ENCODE measurements at regions not wholly inside any gene's neighbourhood (a gene's known extent, or its start where the extent isn't known, plus 50 kb on each side); places are given as distances from the start of the nearest gene placed in this dataset.
A peak's percentile ranks its signal among the peaks of the same experiment; 100 is the strongest.

DNA sequence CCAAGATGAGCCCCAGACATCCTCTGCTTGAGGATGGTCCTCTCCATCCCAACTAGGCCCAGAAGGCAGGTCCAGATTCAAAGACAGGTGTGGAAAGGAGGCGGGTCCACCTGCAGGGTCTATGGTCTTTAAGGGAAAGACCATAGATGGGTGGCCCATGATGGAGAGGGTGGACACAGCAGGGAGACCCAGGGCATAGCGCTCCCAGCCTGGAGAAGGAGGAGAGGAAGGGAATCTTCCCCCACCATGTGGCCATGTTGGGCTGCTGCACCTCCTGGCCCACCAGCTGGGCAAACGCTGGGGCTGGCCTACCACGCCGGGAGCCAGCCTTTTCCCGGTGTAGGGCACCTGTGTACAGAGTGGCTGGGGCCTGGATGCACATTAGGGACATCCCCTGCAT, 265.2 kb upstream of the TLE3 start:
- POLR2A ChIA-PET: no interaction called here
- Histone ChIP-seq H3K36me3 (ENCODE audit: insufficient read depth, low read length) (no peaks in the 10 kb centered on the region), H3K9me2 (ENCODE audit: insufficient read depth, low read length) (no peaks in the 10 kb centered on the region), H3K4me1 (ENCODE audit: insufficient read depth, low read length, poor library complexity, severe bottlenecking) (no peaks in the 10 kb centered on the region), H3K4me3 (ENCODE audit: low read depth, low read length, poor library complexity, severe bottlenecking) (no peak overlapping the region), H3K4me2 (ENCODE audit: low read length) (no peak overlapping the region), H3K79me2 (ENCODE audit: insufficient read depth, low read depth, low read length) (no peaks in the 10 kb centered on the region), H4K20me1 (ENCODE audit: insufficient read depth, low read length) (no peaks in the 10 kb centered on the region), H2AFZ (ENCODE audit: low read length) (no peak overlapping the region), H3K27ac (ENCODE audit: low read depth, low read length, poor library complexity, severe bottlenecking) (no peak overlapping the region), H3K9me3 (ENCODE audit: low read length) (0 out of 2 replicates have a peak, but pooled peaks cover 6% of the 10 kb centered on the region)
- BruUV-seq (replicated peaks): no TSS peak
- intact Hi-C loops (cut with micrococcal nuclease; ENCODE audit: unreplicated experiment): no loop called here
- CTCF ChIA-PET (ENCODE audit: unreplicated experiment): no interaction called here
- DNase-seq (ENCODE audit: low spot score): peak; percentile 10
- TF ChIP-seq, protein P1, sequence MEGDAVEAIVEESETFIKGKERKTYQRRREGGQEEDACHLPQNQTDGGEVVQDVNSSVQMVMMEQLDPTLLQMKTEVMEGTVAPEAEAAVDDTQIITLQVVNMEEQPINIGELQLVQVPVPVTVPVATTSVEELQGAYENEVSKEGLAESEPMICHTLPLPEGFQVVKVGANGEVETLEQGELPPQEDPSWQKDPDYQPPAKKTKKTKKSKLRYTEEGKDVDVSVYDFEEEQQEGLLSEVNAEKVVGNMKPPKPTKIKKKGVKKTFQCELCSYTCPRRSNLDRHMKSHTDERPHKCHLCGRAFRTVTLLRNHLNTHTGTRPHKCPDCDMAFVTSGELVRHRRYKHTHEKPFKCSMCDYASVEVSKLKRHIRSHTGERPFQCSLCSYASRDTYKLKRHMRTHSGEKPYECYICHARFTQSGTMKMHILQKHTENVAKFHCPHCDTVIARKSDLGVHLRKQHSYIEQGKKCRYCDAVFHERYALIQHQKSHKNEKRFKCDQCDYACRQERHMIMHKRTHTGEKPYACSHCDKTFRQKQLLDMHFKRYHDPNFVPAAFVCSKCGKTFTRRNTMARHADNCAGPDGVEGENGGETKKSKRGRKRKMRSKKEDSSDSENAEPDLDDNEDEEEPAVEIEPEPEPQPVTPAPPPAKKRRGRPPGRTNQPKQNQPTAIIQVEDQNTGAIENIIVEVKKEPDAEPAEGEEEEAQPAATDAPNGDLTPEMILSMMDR (conservative IDR thresholded peaks at IDR 0.05; ENCODE audit: low read length): peak; percentile 62
- TF ChIP-seq EZH2phosphoT487 (IDR thresholded peaks at IDR 0.05; ENCODE audit: borderline replicate concordance, low read depth, low read length): no peak

- no peak for DNase-seq (ENCODE audit: low spot score)
- Histone ChIP-seq H2AFZ (ENCODE audit: low read length) (no peak overlapping the region), H3K4me3 (ENCODE audit: low read depth, low read length, poor library complexity, severe bottlenecking) (no peak overlapping the region), H3K36me3 (ENCODE audit: insufficient read depth, low read length) (no peaks in the 10 kb centered on the region), H3K27ac (ENCODE audit: low read depth, low read length, poor library complexity, severe bottlenecking) (no peak overlapping the region), H3K79me2 (ENCODE audit: insufficient read depth, low read depth, low read length) (no peaks in the 10 kb centered on the region), H3K9me3 (ENCODE audit: low read length) (0 out of 2 replicates have a peak, but pooled peaks cover 6% of the 10 kb centered on the region), H3K4me1 (ENCODE audit: insufficient read depth, low read length, poor library complexity, severe bottlenecking) (no peaks in the 10 kb centered on the region), H3K9me2 (ENCODE audit: insufficient read depth, low read length) (no peaks in the 10 kb centered on the region), H4K20me1 (ENCODE audit: insufficient read depth, low read length) (no peaks in the 10 kb centered on the region), H3K4me2 (ENCODE audit: low read length) (no peak overlapping the region)
- POLR2A ChIA-PET: interaction anchor here (0.7 kb wide), 1 partner anchor 49 kb away, joined by 3 read pairs; no protein-coding TSS in a partner anchor
- CTCF ChIA-PET (ENCODE audit: unreplicated experiment): no interaction called here
- TF ChIP-seq EZH2phosphoT487 (IDR thresholded peaks at IDR 0.05; ENCODE audit: borderline replicate concordance, low read depth, low read length): no peak
- TF ChIP-seq, protein P1 (conservative IDR thresholded peaks at IDR 0.05; ENCODE audit: low read length): no peak
- intact Hi-C loops (cut with micrococcal nuclease; ENCODE audit: unreplicated experiment): no loop called here
- no TSS peak for BruUV-seq (replicated peaks)
These were observed 264.6 kb upstream of the TLE3 start for GRCh38 chr15:70362350-70362749.

DNA sequence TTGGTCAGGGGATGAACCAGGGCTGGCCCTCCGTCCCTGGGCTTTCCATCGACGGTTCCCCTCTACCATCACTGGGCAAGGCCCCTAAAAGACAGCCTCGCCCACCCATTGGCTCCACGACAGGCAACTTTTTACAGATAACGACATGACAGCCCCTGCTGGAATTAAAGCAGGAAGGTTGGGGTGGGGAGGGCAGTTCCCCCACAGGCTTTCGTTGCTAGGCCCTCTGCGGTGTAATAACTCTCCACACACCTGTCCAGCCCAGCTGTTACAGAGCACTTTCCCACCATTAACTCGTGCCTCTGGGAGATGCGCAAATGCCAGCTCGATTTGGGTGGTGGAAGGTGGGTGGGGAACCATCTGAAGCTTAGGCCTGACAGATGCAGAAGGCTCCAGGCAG, 264.2 kb upstream of the TLE3 start:
- H3K4me1 ChIP-seq (ENCODE audit: insufficient read depth, low read length, poor library complexity, severe bottlenecking): no peaks in the 10 kb centered on the region
- no TSS peak for BruUV-seq (replicated peaks)
- no peak for TF ChIP-seq EZH2phosphoT487 (IDR thresholded peaks at IDR 0.05; ENCODE audit: borderline replicate concordance, low read depth, low read length)
- ChIA-PET POLR2A (interaction anchor here (0.7 kb wide), 1 partner anchor 48 kb away, joined by 3 read pairs; no protein-coding TSS in a partner anchor), CTCF (ENCODE audit: unreplicated experiment) (no interaction called here)
- DNase-seq (ENCODE audit: low spot score): no peak
- H3K36me3 ChIP-seq (ENCODE audit: insufficient read depth, low read length): no peaks in the 10 kb centered on the region
- no peak overlapping the region for H3K4me3 ChIP-seq (ENCODE audit: low read depth, low read length, poor library complexity, severe bottlenecking)
- intact Hi-C loops (cut with micrococcal nuclease; ENCODE audit: unreplicated experiment): no loop called here
- H3K9me3 ChIP-seq (ENCODE audit: low read length): 0 out of 2 replicates have a peak, but pooled peaks cover 6% of the 10 kb centered on the region
- H3K9me2 ChIP-seq (ENCODE audit: insufficient read depth, low read length): no peaks in the 10 kb centered on the region
- no peaks in the 10 kb centered on the region for H4K20me1 ChIP-seq (ENCODE audit: insufficient read depth, low read length)
- H3K4me2 ChIP-seq (ENCODE audit: low read length): no peak overlapping the region
- H3K79me2 ChIP-seq (ENCODE audit: insufficient read depth, low read depth, low read length): no peaks in the 10 kb centered on the region
- no peak overlapping the region for H3K27ac ChIP-seq (ENCODE audit: low read depth, low read length, poor library complexity, severe bottlenecking)
- H2AFZ ChIP-seq (ENCODE audit: low read length): no peak overlapping the region

Measured in OCI-LY7 (cell line).